OCI-LY1 (cell line): ENCODE measurements at regions not wholly inside any gene's neighbourhood (a gene's known extent, or its start where the extent isn't known, plus 50 kb on each side); places are given as distances from the start of the nearest gene placed in this dataset.

Source experiments
- H2AFZ ChIP-seq: fragments of 200-600 bp; sonication (generic), shearing (Covaris generic); 2 replicates; pipeline ENCODE4 v1.6.0; 2014; ENCODE audit warnings: antibody characterized with exemption, mild to moderate bottlenecking, low read length
- H3F3A ChIP-seq: fragments of 200-600 bp; sonication (generic), shearing (Covaris generic); 2 replicates; pipeline ENCODE4 v1.6.0; 2014; ENCODE audit warnings: mild to moderate bottlenecking, antibody characterized with exemption, low read length, moderate library complexity; ENCODE audit not compliant: insufficient read depth
- H3K27ac ChIP-seq: fragments of 200-600 bp; sonication (generic); 2 replicates; pipeline ENCODE4 v1.5.1; 2014; ENCODE audit warnings: low read length, mixed run types, mild to moderate bottlenecking, low read depth; ENCODE audit not compliant: poor library complexity, severe bottlenecking
- H3K27me3 ChIP-seq: fragments of 200-600 bp; sonication (generic); 2 replicates; pipeline ENCODE4 v1.6.0; 2014; ENCODE audit warnings: antibody characterized with exemption, mild to moderate bottlenecking, low read length, moderate library complexity; ENCODE audit not compliant: insufficient read depth
- H3K36me3 ChIP-seq: fragments of 200-600 bp; sonication (generic); 2 replicates; pipeline ENCODE4 v1.6.1; 2014; ENCODE audit warnings: mild to moderate bottlenecking, antibody characterized with exemption, low read length, moderate library complexity, mixed read lengths; ENCODE audit not compliant: insufficient read depth
- H3K4me1 ChIP-seq: fragments of 200-600 bp; sonication (generic); 2 replicates; pipeline ENCODE4 v1.5.1; 2014; ENCODE audit warnings: mild to moderate bottlenecking, low read length, moderate library complexity; ENCODE audit not compliant: insufficient read depth, severe bottlenecking
- H3K4me2 ChIP-seq: fragments of 200-600 bp; sonication (generic), shearing (Covaris generic); 2 replicates; pipeline ENCODE4 v1.6.1; 2014; ENCODE audit warnings: low read length
- H3K4me3 ChIP-seq: fragments of 200-600 bp; sonication (generic); 2 replicates; pipeline ENCODE4 v1.5.1; 2014; ENCODE audit warnings: low read length, low read depth, mild to moderate bottlenecking, mixed read lengths; ENCODE audit not compliant: poor library complexity, severe bottlenecking
- H3K79me2 ChIP-seq: fragments of 200-600 bp; shearing (Covaris generic); 2 replicates; pipeline ENCODE4 v1.6.1; 2016; ENCODE audit warnings: mixed run types, low read length, mixed read lengths; ENCODE audit not compliant: insufficient read depth
- H3K9ac ChIP-seq: fragments of 200-600 bp; sonication (generic), shearing (Covaris generic); 2 replicates; pipeline ENCODE4 v1.6.1; 2014; ENCODE audit warnings: mild to moderate bottlenecking, low read length, mixed read lengths
- H3K9me2 ChIP-seq: fragments of 200-600 bp; sonication (generic), shearing (Covaris generic); 2 replicates; pipeline ENCODE4 v1.6.1; 2014; ENCODE audit warnings: low read depth, mild to moderate bottlenecking, low read length, mixed read lengths
- H3K9me3 ChIP-seq: fragments of 200-600 bp; shearing (Covaris generic); 2 replicates; pipeline ENCODE4 v1.6.1; 2014; ENCODE audit warnings: low read length, mixed read lengths
- H4K20me1 ChIP-seq: fragments of 200-600 bp; sonication (generic), shearing (Covaris generic); 2 replicates; pipeline ENCODE4 v1.6.0; 2016; ENCODE audit warnings: mild to moderate bottlenecking, low read length; ENCODE audit not compliant: insufficient read depth
- CTCF ChIP-seq: fragments of 200-600 bp; sonication (generic), shearing (Covaris generic); IDR thresholded peaks from 2 replicates; pipeline ENCODE4 v1.5.1; 2017; ENCODE audit warnings: mild to moderate bottlenecking, antibody characterized with exemption, low read length, moderate library complexity, mixed read lengths
- EZH2 ChIP-seq: fragments of 200-600 bp; sonication (generic), shearing (Covaris generic); IDR thresholded peaks from 2 replicates; pipeline ENCODE4 v1.8.0; 2017; ENCODE audit warnings: borderline replicate concordance, mixed run types, mild to moderate bottlenecking, antibody characterized with exemption, low read length, moderate library complexity, mixed read lengths

- Histone ChIP-seq H3K4me2 (no peak overlapping the region), H3K27me3 (no peaks in the 10 kb centered on the region), H3K4me1 (no peaks in the 10 kb centered on the region), H3K9me2 (no peaks in the 10 kb centered on the region), H3K9me3 (no peaks in the 10 kb centered on the region), H3K36me3 (no peaks in the 10 kb centered on the region), H3K4me3 (no peak overlapping the region), H2AFZ (no peak overlapping the region), H3K27ac (no peak overlapping the region), H3K79me2 (no peaks in the 10 kb centered on the region), H3K9ac (no peak overlapping the region), H4K20me1 (no peaks in the 10 kb centered on the region), H3F3A (no peaks in the 10 kb centered on the region)
- no peak for TF ChIP-seq CTCF
- TF ChIP-seq EZH2 = no peak
Observed at GRCh38 chr15:99906311-99906710, 173.1 kb upstream of the LYSMD4 start.

GRCh38 chr15:99902248-99902928, 169.2 kb upstream of the LYSMD4 start:
- TF ChIP-seq CTCF (no peak), EZH2 (no peak)

GRCh38 chr15:99895956-99896311, 162.7 kb upstream of the LYSMD4 start:
- no peaks in the 10 kb centered on the region for H3K79me2 ChIP-seq
- no peaks in the 10 kb centered on the region for H3K36me3 ChIP-seq
- no peaks in the 10 kb centered on the region for H3K9me3 ChIP-seq
- H3K27ac ChIP-seq = no peak overlapping the region
- H3F3A ChIP-seq = no peaks in the 10 kb centered on the region
- H3K4me3 ChIP-seq = no peak overlapping the region
- no peak overlapping the region for H3K9ac ChIP-seq
- no peak overlapping the region for H2AFZ ChIP-seq
- no peak overlapping the region for H3K4me2 ChIP-seq
- no peaks in the 10 kb centered on the region for H3K9me2 ChIP-seq
- H3K27me3 ChIP-seq = no peaks in the 10 kb centered on the region
- H4K20me1 ChIP-seq = no peaks in the 10 kb centered on the region
- TF ChIP-seq EZH2 (no peak), CTCF (no peak)
- no peaks in the 10 kb centered on the region for H3K4me1 ChIP-seq

More at GRCh38 chr15:99902248-99902928, 169.2 kb upstream of the LYSMD4 start:
- no peaks in the 10 kb centered on the region for H3K4me1 ChIP-seq
- H3K9me3 ChIP-seq = no peaks in the 10 kb centered on the region
- H3K9me2 ChIP-seq = no peaks in the 10 kb centered on the region
- H2AFZ ChIP-seq = no peak overlapping the region
- no peaks in the 10 kb centered on the region for H3K36me3 ChIP-seq
- H3K27me3 ChIP-seq = no peaks in the 10 kb centered on the region
- no peaks in the 10 kb centered on the region for H3F3A ChIP-seq
- no peaks in the 10 kb centered on the region for H4K20me1 ChIP-seq
- H3K9ac ChIP-seq = no peak overlapping the region
- H3K4me3 ChIP-seq = no peak overlapping the region
- no peaks in the 10 kb centered on the region for H3K79me2 ChIP-seq
- H3K4me2 ChIP-seq = no peak overlapping the region
- H3K27ac ChIP-seq = no peak overlapping the region
